HepG2 (cell line): ENCODE measurements at regions not wholly inside any gene's neighbourhood (a gene's known extent, or its start where the extent isn't known, plus 50 kb on each side); places are given as distances from the start of the nearest gene placed in this dataset.

Source experiments
- ATAC-seq: fragments of 200-7000 bp; cut with Tn5 transposase; 3 replicates; pipeline ENCODE4 v1.9.1; 2020; ENCODE audit warnings: mild to moderate bottlenecking, moderate library complexity
- BruUV-seq: library from RNA; stranded (reverse); fragments of 400-500 nt; replicated peaks from 2 replicates; lab custom pipeline; 2021; lab: Mats Ljungman, UMichigan
- CTCF ChIA-PET: fragments of 300-600 bp; formaldehyde crosslinking; extraction: SDS; loops from one replicate; lab custom pipeline; 2021; ENCODE audit warnings: low total read pairs, inconsistent platforms, low intra/inter-chr PET ratio; lab: Yijun Ruan, JAX
- POLR2A ChIA-PET: fragments of 350-600 bp; sonication (Branson Sonifier 250); formaldehyde crosslinking; loops from one replicate; lab custom pipeline; 2020; ENCODE audit warnings: antibody characterized with exemption, inconsistent platforms; lab: Yijun Ruan, JAX
- DNase-seq: peaks from one replicate; pipeline ENCODE4 v3.0.0-alpha.2; 2015; ENCODE audit warnings: low spot score
- FAIRE-seq: peaks from 3 replicates; lab custom pipeline; 2011; peaks lifted over from hg19 to GRCh38; lab: Jason Lieb, UNC
- H2AFZ ChIP-seq: one replicate; pipeline ENCODE4 v1.6.1; 2011; ENCODE audit warnings: low read length, inconsistent platforms
- H3K27ac ChIP-seq: fragments of 300-600 bp; 3 replicates; pipeline ENCODE4 v1.8.0; 2011; ENCODE audit warnings: mixed run types, mild to moderate bottlenecking, mixed read lengths, low read length, inconsistent platforms; ENCODE audit not compliant: insufficient read depth; ENCODE audit errors: extremely low read length
- H3K27me3 ChIP-seq, 2 experiments: fragments of 200-600 bp in 1 of 2; 2 replicates in 1 of 2; 3 replicates in 1 of 2; pipeline versions ENCODE4 v1.6.0 to v1.8.0; 2011; ENCODE audit warnings: low read length in 2 of 2, mild to moderate bottlenecking in 2 of 2, moderate library complexity in 2 of 2, inconsistent platforms in 1 of 2; ENCODE audit not compliant: insufficient read depth in 2 of 2, control insufficient read depth in 1 of 2
- H3K36me3 ChIP-seq, 2 experiments: fragments of 200-600 bp in 1 of 2; replicated peaks in 1 of 2; 2 replicates in 1 of 2; 3 replicates in 1 of 2; pipeline versions ENCODE4 v1.5.1 to v1.8.0; 2011; ENCODE audit warnings: low read length in 2 of 2, inconsistent platforms in 1 of 2; ENCODE audit not compliant: insufficient read depth in 2 of 2, control insufficient read depth in 1 of 2
- H3K4me1 ChIP-seq: 2 replicates; pipeline ENCODE4 v1.5.1; 2012; ENCODE audit warnings: low read length, inconsistent platforms; ENCODE audit not compliant: insufficient read depth
- H3K4me2 ChIP-seq: 2 replicates; pipeline ENCODE4 v1.6.0; 2011; ENCODE audit warnings: low read depth, low read length, inconsistent platforms
- H3K4me3 ChIP-seq, 3 experiments: fragments of 200-600 bp in 1 of 3; sonication (generic), shearing (Covaris generic) in 1 of 3; replicated peaks in 1 of 3; 2 replicates each; pipeline ENCODE4 v1.5.1; 2011 to 2016; ENCODE audit warnings: low read length in 3 of 3, inconsistent platforms in 2 of 3, low read depth in 2 of 3, mild to moderate bottlenecking in 2 of 3, control low read depth in 1 of 3, mixed read lengths in 1 of 3; ENCODE audit not compliant: insufficient read depth in 1 of 3
- H3K79me2 ChIP-seq: one replicate; pipeline ENCODE4 v1.6.1; 2011; ENCODE audit warnings: low read length, inconsistent platforms; ENCODE audit not compliant: insufficient read depth
- H3K9ac ChIP-seq: 2 replicates; pipeline ENCODE4 v1.6.0; 2011; ENCODE audit warnings: mild to moderate bottlenecking, low read depth, low read length, inconsistent platforms; ENCODE audit not compliant: insufficient read depth
- H3K9me3 ChIP-seq: 2 replicates; pipeline ENCODE4 v1.5.1; 2012; ENCODE audit warnings: mild to moderate bottlenecking, low read length
- H4K20me1 ChIP-seq: 2 replicates; pipeline ENCODE4 v1.6.0; 2011; ENCODE audit warnings: inconsistent platforms, mild to moderate bottlenecking, low read length, moderate library complexity; ENCODE audit not compliant: insufficient read depth
- GABPA ChIP-seq, 2 experiments: IDR thresholded peaks; 2 replicates each; pipeline ENCODE4 v1.6.1; 2011 to 2016; ENCODE audit warnings: low read depth in 2 of 2, low read length in 1 of 2, missing biosample characterization in 1 of 2, missing genetic modification characterization in 1 of 2
- GABPB1 ChIP-seq: IDR thresholded peaks from 2 replicates; pipeline ENCODE4 v1.6.1; 2016; ENCODE audit warnings: mild to moderate bottlenecking, missing genetic modification reagents, moderate library complexity, missing compliant biosample characterization
- KDM3A ChIP-seq: IDR thresholded peaks from 2 replicates; pipeline ENCODE4 v1.6.1; 2018; ENCODE audit warnings: low read depth, missing compliant biosample characterization
- NR2F6 ChIP-seq, 2 experiments: IDR thresholded peaks; 2 replicates each; pipeline ENCODE4 v1.6.1; 2016; ENCODE audit warnings: antibody characterized with exemption in 1 of 2, mild to moderate bottlenecking in 1 of 2
- PLRG1 ChIP-seq: fragments of 450-650 bp; conservative IDR thresholded peaks from 2 replicates; pipeline ENCODE4 v1.6.1; 2016
- SPEN ChIP-seq: sonication (generic); formaldehyde crosslinking; IDR thresholded peaks from 2 replicates; pipeline ENCODE4 v1.5.1; 2020; ENCODE audit warnings: low read depth, mild to moderate bottlenecking, missing genetic modification reagents
- ZFP91 ChIP-seq: sonication (generic); formaldehyde crosslinking; IDR thresholded peaks from 2 replicates; pipeline ENCODE4 v1.9.0; 2022; ENCODE audit warnings: missing genetic modification reagents, mild to moderate bottlenecking, borderline replicate concordance
- ZIK1 ChIP-seq: sonication (generic); formaldehyde crosslinking; IDR thresholded peaks from 2 replicates; pipeline ENCODE4 v1.5.0; 2020; ENCODE audit warnings: mild to moderate bottlenecking, low read depth, missing genetic modification reagents, borderline replicate concordance
- ZNF10 ChIP-seq: sonication (generic); formaldehyde crosslinking; IDR thresholded peaks from 2 replicates; pipeline ENCODE4 v1.4.0; 2020; ENCODE audit warnings: mild to moderate bottlenecking, low read depth, missing genetic modification reagents, borderline replicate concordance
- ZNF274 ChIP-seq: sonication (generic); formaldehyde crosslinking; IDR thresholded peaks from 2 replicates; pipeline ENCODE4 v1.5.1; 2020; ENCODE audit warnings: mild to moderate bottlenecking, missing genetic modification reagents
- ZNF644 ChIP-seq: IDR thresholded peaks from 2 replicates; pipeline ENCODE4 v1.6.1; 2016; ENCODE audit warnings: low read depth
- ZNF747 ChIP-seq: sonication (generic); formaldehyde crosslinking; IDR thresholded peaks from 2 replicates; pipeline ENCODE4 v1.8.1; 2023; ENCODE audit warnings: missing genetic modification reagents, mild to moderate bottlenecking, borderline replicate concordance
- ZNF766 ChIP-seq: sonication (generic); formaldehyde crosslinking; IDR thresholded peaks from 2 replicates; pipeline ENCODE4 v1.5.0; 2020; ENCODE audit warnings: missing genetic modification reagents, borderline replicate concordance
- ZNF780A ChIP-seq: sonication (generic); formaldehyde crosslinking; IDR thresholded peaks from 2 replicates; pipeline ENCODE4 v1.8.0; 2022; ENCODE audit warnings: mild to moderate bottlenecking, missing genetic modification reagents, moderate library complexity
- WGBS: methylation state at CpG from one replicate; pipeline ENCODE4 v1.1.6; 2017; ENCODE audit warnings: low lambda C conversion rate; 5-methylcytosine and 5-hydroxymethylcytosine counted together
- in situ Hi-C: cut with HindIII; loops from 2 replicates; pipeline ENCODE4 v1.10.0; 2017; ENCODE audit warnings: low pct_unique_long_range_greater_than_20kb; ENCODE audit not compliant: extremely low pct_ligation_motif_present
- intact Hi-C: fragments of 100-400 bp; cut with micrococcal nuclease; formaldehyde crosslinking; loops from one replicate; pipeline ENCODE4 v1.10.0; 2022; ENCODE audit not compliant: unreplicated experiment

- TF ChIP-seq ZNF644 (CRISPR knock-in tag) (no peak), KDM3A (CRISPR knock-in tag) (no peak), PLRG1 (no peak), ZNF780A (no peak), GABPA (IDR thresholded peaks at IDR 0.05; ENCODE audit: low read depth, low read length) (no peak), GABPA (CRISPR knock-in tag; IDR thresholded peaks at IDR 0.05; ENCODE audit: low read depth) (no peak), ZIK1 (CRISPR knock-in tag) (no peak), ZFP91 (no peak), SPEN (no peak), ZNF274 (CRISPR knock-in tag) (no peak), ZNF747 (CRISPR knock-in tag) (no peak)
These were observed 170.7 kb upstream of the POU3F1 start (continued) for GRCh38 chr1:38217316-38217715.

- H3K27me3 ChIP-seq: peaks cover 5 to 16% of the 10 kb centered on the region in 2 experiments; a peak in 4 of 5 replicates
- no peak overlapping the region for H3K4me3 ChIP-seq
- no peaks in the 10 kb centered on the region for H3K36me3 ChIP-seq
- WGBS: 41% methylated on average over 28 of the region's 34 CpGs
- intact Hi-C loops (no loop called here), in situ Hi-C loops (no loop called here)
- H3K79me2 ChIP-seq: no peaks in the 10 kb centered on the region
- no peaks in the 10 kb centered on the region for H4K20me1 ChIP-seq
- no peak for DNase-seq
- no peak for FAIRE-seq
- no peak overlapping the region for H3K4me2 ChIP-seq
- no peak overlapping the region for H2AFZ ChIP-seq
- ATAC-seq: no peak
- TF ChIP-seq ZNF10 (CRISPR knock-in tag): no peak
- no peak for TF ChIP-seq NR2F6 (IDR thresholded peaks at IDR 0.05)
- no peak for TF ChIP-seq NR2F6 (CRISPR knock-in tag; IDR thresholded peaks at IDR 0.05)
- TF ChIP-seq GABPB1 (CRISPR knock-in tag): no peak
- no peak for TF ChIP-seq ZNF766 (CRISPR knock-in tag)
- ChIA-PET CTCF (no interaction called here), POLR2A (no interaction called here)
- H3K27ac ChIP-seq: no peak overlapping the region
- H3K9ac ChIP-seq: no peak overlapping the region
- BruUV-seq: no TSS peak
- no peaks in the 10 kb centered on the region for H3K9me3 ChIP-seq
- no peaks in the 10 kb centered on the region for H3K4me1 ChIP-seq
These were observed 167.2 kb upstream of the POU3F1 start for GRCh38 chr1:38213646-38214434.
